ENCODE measurements at regions not wholly inside any gene's neighbourhood (a gene's known extent, or its start where the extent isn't known, plus 50 kb on each side); places are given as distances from the start of the nearest gene placed in this dataset.
"Not testable (repeated sequence)": the region's sequence is repeated elsewhere in the genome, so short reads cannot be mapped to it uniquely, and the experiment has no call there.

GRCh38 chr19:30287973-30288372, 84.2 kb upstream of the ZNF536 start:
- Histone ChIP-seq H3K36me3 (peaks cover 14% of the 10 kb centered on the region), H3K9me3 (no peaks in the 10 kb centered on the region)
- no peak for DNase-seq

GRCh38 chr19:30288911-30289310, 83.3 kb upstream of the ZNF536 start:
- H3K9me3 ChIP-seq, result no peaks in the 10 kb centered on the region
- no peak overlapping the region for H3K4me3 ChIP-seq (ENCODE audit: low read depth, low read length)
- no peak for TF ChIP-seq CTCF (IDR thresholded peaks at IDR 0.05; ENCODE audit: low read depth, low read length)
- H3K27me3 ChIP-seq, result no peaks in the 10 kb centered on the region
- no peak for DNase-seq
- peaks cover 4% of the 10 kb centered on the region; the same call in 1 of the 2 replicates for H3K4me1 ChIP-seq
- peaks cover 12% of the 10 kb centered on the region for H3K36me3 ChIP-seq

More at GRCh38 chr19:30287973-30288372, 84.2 kb upstream of the ZNF536 start:
- H3K4me1 ChIP-seq, result peaks cover 4% of the 10 kb centered on the region; the same call in 1 of the 2 replicates
- H3K27me3 ChIP-seq, result no peaks in the 10 kb centered on the region
- H3K4me3 ChIP-seq (ENCODE audit: low read depth, low read length), result no peak overlapping the region
- no peak for TF ChIP-seq CTCF (IDR thresholded peaks at IDR 0.05; ENCODE audit: low read depth, low read length)

- peaks cover 4% of the 10 kb centered on the region for H3K4me1 ChIP-seq
- H3K36me3 ChIP-seq, result peaks cover 8% of the 10 kb centered on the region
- no peak for DNase-seq
- no peak for TF ChIP-seq CTCF (IDR thresholded peaks at IDR 0.05; ENCODE audit: low read depth, low read length)
- H3K4me3 ChIP-seq (ENCODE audit: low read depth, low read length), result no peak overlapping the region
- no peaks in the 10 kb centered on the region for H3K27me3 ChIP-seq
- no peaks in the 10 kb centered on the region for H3K9me3 ChIP-seq
Observed at GRCh38 chr19:30289336-30289735, 82.8 kb upstream of the ZNF536 start.

- not testable (repeated sequence) for H3K4me1 ChIP-seq; H3K36me3 ChIP-seq; H3K27me3 ChIP-seq; H3K4me3 ChIP-seq (ENCODE audit: low read depth, low read length); H3K9me3 ChIP-seq; DNase-seq
Observed at GRCh38 chr19:30290805-30291204, 81.4 kb upstream of the ZNF536 start.

GRCh38 chr19:30293051-30293785, 79.0 kb upstream of the ZNF536 start:
- no peak for DNase-seq
- TF ChIP-seq CTCF (IDR thresholded peaks at IDR 0.05; ENCODE audit: low read depth, low read length), result no peak
- H3K4me3 ChIP-seq (ENCODE audit: low read depth, low read length), result no peak overlapping the region
- peaks cover 6% of the 10 kb centered on the region; the same call in 1 of the 2 replicates for H3K4me1 ChIP-seq
- H3K27me3 ChIP-seq, result no peaks in the 10 kb centered on the region
- H3K9me3 ChIP-seq, result no peaks in the 10 kb centered on the region
- peaks cover 7% of the 10 kb centered on the region; the same call in 1 of the 2 replicates for H3K36me3 ChIP-seq

GRCh38 chr19:30297969-30298368, 74.2 kb upstream of the ZNF536 start:
- Histone ChIP-seq H3K4me1 (peaks cover 6% of the 10 kb centered on the region; the same call in 1 of the 2 replicates), H3K9me3 (no peaks in the 10 kb centered on the region), H3K27me3 (no peaks in the 10 kb centered on the region), H3K36me3 (no peaks in the 10 kb centered on the region), H3K4me3 (ENCODE audit: low read depth, low read length) (no peak overlapping the region)
- no peak for TF ChIP-seq CTCF (IDR thresholded peaks at IDR 0.05; ENCODE audit: low read depth, low read length)
- no peak for DNase-seq

Data from BE2C (cell line).